ENCODE measurements at regions not wholly inside any gene's neighbourhood (a gene's known extent, or its start where the extent isn't known, plus 50 kb on each side); places are given as distances from the start of the nearest gene placed in this dataset.

DNA sequence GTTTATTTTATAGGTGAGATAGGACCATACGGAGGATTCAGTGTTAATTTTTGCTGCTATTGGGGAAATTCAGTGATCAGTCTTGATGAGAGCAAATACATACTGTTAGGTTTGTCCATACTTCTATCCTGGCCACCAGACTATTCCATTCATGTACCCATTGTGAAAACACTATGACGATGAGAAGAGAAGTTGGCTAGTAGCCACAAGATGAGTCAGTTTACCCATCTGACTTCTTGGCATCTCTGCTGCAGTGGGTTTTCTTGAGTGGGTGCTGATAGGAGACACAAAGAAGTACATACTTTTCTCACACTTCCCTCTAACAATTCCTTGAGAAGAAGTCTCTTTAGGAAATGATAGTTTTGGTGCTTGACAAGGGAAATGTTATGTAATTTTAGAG, 133.1 kb downstream of the TFPI2 start:
- TF ChIP-seq, protein P1, sequence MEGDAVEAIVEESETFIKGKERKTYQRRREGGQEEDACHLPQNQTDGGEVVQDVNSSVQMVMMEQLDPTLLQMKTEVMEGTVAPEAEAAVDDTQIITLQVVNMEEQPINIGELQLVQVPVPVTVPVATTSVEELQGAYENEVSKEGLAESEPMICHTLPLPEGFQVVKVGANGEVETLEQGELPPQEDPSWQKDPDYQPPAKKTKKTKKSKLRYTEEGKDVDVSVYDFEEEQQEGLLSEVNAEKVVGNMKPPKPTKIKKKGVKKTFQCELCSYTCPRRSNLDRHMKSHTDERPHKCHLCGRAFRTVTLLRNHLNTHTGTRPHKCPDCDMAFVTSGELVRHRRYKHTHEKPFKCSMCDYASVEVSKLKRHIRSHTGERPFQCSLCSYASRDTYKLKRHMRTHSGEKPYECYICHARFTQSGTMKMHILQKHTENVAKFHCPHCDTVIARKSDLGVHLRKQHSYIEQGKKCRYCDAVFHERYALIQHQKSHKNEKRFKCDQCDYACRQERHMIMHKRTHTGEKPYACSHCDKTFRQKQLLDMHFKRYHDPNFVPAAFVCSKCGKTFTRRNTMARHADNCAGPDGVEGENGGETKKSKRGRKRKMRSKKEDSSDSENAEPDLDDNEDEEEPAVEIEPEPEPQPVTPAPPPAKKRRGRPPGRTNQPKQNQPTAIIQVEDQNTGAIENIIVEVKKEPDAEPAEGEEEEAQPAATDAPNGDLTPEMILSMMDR (IDR thresholded peaks at IDR 0.05) = no peak
- no peak for TF ChIP-seq POLR2A (IDR thresholded peaks at IDR 0.05)
